H7 (cell line): ENCODE measurements at regions not wholly inside any gene's neighbourhood (a gene's known extent, or its start where the extent isn't known, plus 50 kb on each side); places are given as distances from the start of the nearest gene placed in this dataset.
A peak's percentile ranks its signal among the peaks of the same experiment; 100 is the strongest.
"Not testable (repeated sequence)": the region's sequence is repeated elsewhere in the genome, so short reads cannot be mapped to it uniquely, and the experiment has no call there.

ENCODE experiments used
- DNase-seq: peaks from one replicate; pipeline ENCODE4 v3.0.0; 2012
- H3K27me3 ChIP-seq: 2 replicates; pipeline ENCODE4 v1.6.0; 2011; ENCODE audit warnings: mild to moderate bottlenecking, low read length; ENCODE audit not compliant: control insufficient read depth, insufficient read depth
- H3K36me3 ChIP-seq: replicated peaks from 2 replicates; pipeline ENCODE4 v1.5.1; 2011; ENCODE audit warnings: low read length; ENCODE audit not compliant: control insufficient read depth, insufficient read depth
- H3K4me3 ChIP-seq: 2 replicates; pipeline ENCODE4 v1.5.1; 2011; ENCODE audit warnings: low read depth, mild to moderate bottlenecking, control low read depth, low read length, moderate library complexity; ENCODE audit not compliant: insufficient read depth

- no peak overlapping the region for H3K4me3 ChIP-seq
- H3K36me3 ChIP-seq = no peaks in the 10 kb centered on the region
- no peaks in the 10 kb centered on the region for H3K27me3 ChIP-seq
- peak; percentile 44 for DNase-seq
Observed at GRCh38 chr12:5096241-5096924, 52.7 kb downstream of the KCNA5 start.

DNA sequence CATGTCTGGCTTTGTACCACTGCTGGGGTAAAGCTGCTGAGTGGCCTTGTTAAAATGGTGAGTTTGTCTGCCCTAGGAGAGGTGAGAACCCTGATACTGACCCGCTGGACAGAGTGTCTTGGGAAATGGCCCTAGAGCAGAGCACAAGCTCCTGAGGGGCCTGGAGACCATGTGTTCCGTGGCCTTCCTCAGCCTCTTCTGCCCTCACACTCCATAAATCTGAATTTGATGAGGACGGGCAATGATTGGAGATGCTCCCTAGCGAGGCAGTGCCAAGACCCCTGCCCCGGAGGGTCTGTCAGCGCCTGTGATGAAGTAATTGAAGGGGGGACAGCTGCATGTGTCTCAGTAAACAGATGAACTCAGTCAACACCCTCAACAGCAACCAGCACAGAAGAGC, 54.1 kb downstream of the KCNA5 start:
- no peaks in the 10 kb centered on the region for H3K27me3 ChIP-seq
- no peak for DNase-seq
- no peak overlapping the region for H3K4me3 ChIP-seq
- no peaks in the 10 kb centered on the region for H3K36me3 ChIP-seq

- Histone ChIP-seq H3K27me3 (no peaks in the 10 kb centered on the region), H3K36me3 (no peaks in the 10 kb centered on the region), H3K4me3 (no peak overlapping the region)
- DNase-seq = no peak
Observed at GRCh38 chr12:5099136-5099535, 55.5 kb downstream of the KCNA5 start.

DNA sequence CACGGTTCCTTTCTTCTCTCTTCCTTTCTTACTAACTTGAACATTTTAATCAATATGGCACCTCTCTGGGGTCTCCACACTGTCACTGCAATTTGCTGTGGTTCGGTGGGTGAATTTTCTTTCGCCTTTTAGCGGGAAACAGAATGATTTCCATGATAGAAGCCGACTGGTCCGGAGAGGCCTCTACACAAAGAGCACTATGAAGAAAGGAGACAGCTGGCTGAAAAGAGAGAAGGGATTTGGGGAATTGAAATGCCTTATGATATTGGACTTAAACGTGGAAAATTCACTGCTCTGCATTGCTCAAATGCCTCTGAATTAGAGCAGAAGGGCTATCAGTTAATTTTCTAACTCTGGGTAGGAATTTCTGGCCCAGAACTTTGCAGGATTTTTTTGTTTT, 55.9 kb downstream of the KCNA5 start:
- Histone ChIP-seq H3K36me3 (no peaks in the 10 kb centered on the region), H3K4me3 (no peak overlapping the region), H3K27me3 (no peaks in the 10 kb centered on the region)
- DNase-seq = no peak

- no peaks in the 10 kb centered on the region for H3K27me3 ChIP-seq
- DNase-seq = no peak
- no peaks in the 10 kb centered on the region for H3K36me3 ChIP-seq
- H3K4me3 ChIP-seq = no peak overlapping the region
Observed at GRCh38 chr12:5101686-5102085, 58.0 kb downstream of the KCNA5 start.

- Histone ChIP-seq H3K4me3 (no peak overlapping the region), H3K27me3 (no peaks in the 10 kb centered on the region), H3K36me3 (no peaks in the 10 kb centered on the region)
- DNase-seq = no peak
Observed at GRCh38 chr12:5102261-5102789, 58.6 kb downstream of the KCNA5 start.

GRCh38 chr12:5102806-5103205, 59.1 kb downstream of the KCNA5 start:
- Histone ChIP-seq H3K36me3 (no peaks in the 10 kb centered on the region), H3K27me3 (no peaks in the 10 kb centered on the region), H3K4me3 (no peak overlapping the region)
- no peak for DNase-seq

GRCh38 chr12:5110345-5110744, 66.7 kb downstream of the KCNA5 start:
- DNase-seq = no peak
- no peak overlapping the region for H3K4me3 ChIP-seq
- no peaks in the 10 kb centered on the region for H3K27me3 ChIP-seq
- H3K36me3 ChIP-seq = no peaks in the 10 kb centered on the region

- no peak for DNase-seq
- Histone ChIP-seq H3K27me3 (no peaks in the 10 kb centered on the region), H3K4me3 (no peak overlapping the region), H3K36me3 (no peaks in the 10 kb centered on the region)
Observed at GRCh38 chr12:5114436-5114835, 70.8 kb downstream of the KCNA5 start.

GRCh38 chr12:5121784-5122183, 78.1 kb downstream of the KCNA5 start:
- not testable (repeated sequence) for H3K4me3 ChIP-seq, H3K36me3 ChIP-seq, DNase-seq, H3K27me3 ChIP-seq

DNA sequence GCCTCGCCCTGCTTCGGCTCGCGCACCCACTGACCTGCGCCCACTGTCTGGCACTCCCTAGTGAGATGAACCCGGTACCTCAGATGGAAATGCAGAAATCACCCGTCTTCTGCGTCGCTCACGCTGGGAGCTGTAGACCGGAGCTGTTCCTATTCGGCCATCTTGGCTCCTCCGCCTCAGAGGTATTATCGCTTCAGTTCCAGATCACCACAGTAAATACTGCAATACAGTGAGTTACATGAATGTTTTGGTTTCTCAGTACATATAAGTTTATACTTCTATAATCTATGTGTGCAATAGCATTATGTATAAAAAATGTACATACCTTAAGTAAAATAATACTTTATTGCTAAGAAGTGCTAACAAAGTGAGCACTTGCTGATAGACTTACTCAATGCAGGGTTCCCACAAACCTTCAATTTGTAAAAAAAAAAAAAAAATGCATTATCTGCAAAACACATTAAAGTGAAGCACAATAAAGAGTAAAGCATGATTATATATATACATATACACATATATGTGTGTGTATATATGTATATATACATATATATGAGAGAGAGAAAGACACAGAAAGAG, 78.7 kb downstream of the KCNA5 start:
- not testable (repeated sequence) for H3K36me3 ChIP-seq, H3K27me3 ChIP-seq, DNase-seq
- H3K4me3 ChIP-seq = peak overlapping the region; percentile 24

- no peaks in the 10 kb centered on the region for H3K36me3 ChIP-seq
- no peaks in the 10 kb centered on the region for H3K27me3 ChIP-seq
- no peak for DNase-seq
- H3K4me3 ChIP-seq = no peak overlapping the region
Observed at GRCh38 chr12:5123921-5124320, 80.2 kb downstream of the KCNA5 start.

- no peak for DNase-seq
- Histone ChIP-seq H3K27me3 (no peaks in the 10 kb centered on the region), H3K4me3 (no peak overlapping the region), H3K36me3 (no peaks in the 10 kb centered on the region)
Observed at GRCh38 chr12:5124401-5124800, 80.7 kb downstream of the KCNA5 start.

- no peaks in the 10 kb centered on the region for H3K36me3 ChIP-seq
- DNase-seq = no peak
- no peak overlapping the region for H3K4me3 ChIP-seq
- H3K27me3 ChIP-seq = no peaks in the 10 kb centered on the region
Observed at GRCh38 chr12:5134861-5135525, 91.3 kb downstream of the KCNA5 start.

DNA sequence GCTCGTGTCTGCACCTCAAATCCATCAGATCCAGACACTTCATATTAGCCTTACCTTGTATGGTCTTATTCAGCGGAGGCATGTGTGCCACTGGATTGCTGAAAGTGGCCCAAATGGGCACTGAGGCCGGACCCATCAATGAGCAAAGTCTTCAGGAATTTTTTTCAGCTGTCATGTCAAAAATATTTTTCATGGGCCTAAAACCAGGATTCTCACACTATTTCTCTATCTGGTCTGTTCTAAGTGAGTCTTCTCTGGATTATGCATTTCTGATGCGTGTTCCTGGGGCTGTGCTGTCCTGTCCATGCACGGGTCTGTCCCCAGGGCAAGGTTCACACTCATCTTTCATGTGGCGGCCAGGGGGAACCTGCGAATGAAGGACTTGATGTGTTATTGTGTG, 94.6 kb downstream of the KCNA5 start:
- Histone ChIP-seq H3K36me3 (no peaks in the 10 kb centered on the region), H3K4me3 (no peak overlapping the region), H3K27me3 (no peaks in the 10 kb centered on the region)
- DNase-seq = no peak
